HFFc6 (cell line): ENCODE measurements at regions not wholly inside any gene's neighbourhood (a gene's known extent, or its start where the extent isn't known, plus 50 kb on each side); places are given as distances from the start of the nearest gene placed in this dataset.

ENCODE experiments used
- DNase-seq: peaks from one replicate; pipeline ENCODE4 v3.0.0-alpha.2; 2018
- H3K27ac Mint-ChIP-seq: 2 replicates; pipeline ENCODE4 v1.8.0; 2020; ENCODE audit warnings: mild to moderate bottlenecking, mixed read lengths
- H3K27me3 Mint-ChIP-seq: 2 replicates; pipeline ENCODE4 v1.8.0; 2021; ENCODE audit warnings: mild to moderate bottlenecking, moderate library complexity, mixed read lengths; ENCODE audit not compliant: insufficient read depth
- H3K36me3 Mint-ChIP-seq: 2 replicates; pipeline ENCODE4 v1.8.0; 2021; ENCODE audit warnings: low read depth, mixed read lengths
- H3K4me1 Mint-ChIP-seq: 2 replicates; pipeline ENCODE4 v1.8.0; 2020; ENCODE audit warnings: low read depth, mixed read lengths
- H3K4me3 Mint-ChIP-seq: 2 replicates; pipeline ENCODE4 v1.8.0; 2020; ENCODE audit warnings: mild to moderate bottlenecking, moderate library complexity, mixed read lengths
- H3K9me3 Mint-ChIP-seq: 2 replicates; pipeline ENCODE4 v1.8.0; 2020; ENCODE audit warnings: mild to moderate bottlenecking, mixed read lengths
- TF ChIP-seq, protein P1 (sequence below): fragments of 200-600 bp; sonication (generic); IDR thresholded peaks from 2 replicates; pipeline ENCODE4 v1.5.0; 2021; ENCODE audit warnings: antibody characterized with exemption, mild to moderate bottlenecking

DNA sequence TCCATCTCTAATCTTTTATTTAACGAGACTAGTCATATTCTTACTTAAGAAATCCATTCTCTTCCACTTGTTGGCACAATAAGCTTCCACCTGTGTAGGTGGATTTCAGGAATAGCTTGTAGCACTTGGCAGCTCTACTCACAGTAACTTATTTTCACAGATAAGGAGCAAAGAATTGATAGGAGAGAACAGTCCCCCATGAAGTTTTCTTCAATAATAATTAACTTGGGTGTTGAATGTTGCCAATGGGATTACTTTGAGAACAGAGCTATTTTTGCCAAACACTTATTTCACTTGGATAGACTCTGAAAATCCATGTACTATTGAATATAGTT is 1388.6 kb upstream of the PIK3C3 start:
- Mint-ChIP-seq H3K27ac (no peak overlapping the region), H3K4me1 (no peaks in the 10 kb centered on the region), H3K9me3 (peaks cover 18% of the 10 kb centered on the region), H3K36me3 (no peaks in the 10 kb centered on the region), H3K27me3 (no peaks in the 10 kb centered on the region), H3K4me3 (no peak overlapping the region)
- TF ChIP-seq, protein P1, sequence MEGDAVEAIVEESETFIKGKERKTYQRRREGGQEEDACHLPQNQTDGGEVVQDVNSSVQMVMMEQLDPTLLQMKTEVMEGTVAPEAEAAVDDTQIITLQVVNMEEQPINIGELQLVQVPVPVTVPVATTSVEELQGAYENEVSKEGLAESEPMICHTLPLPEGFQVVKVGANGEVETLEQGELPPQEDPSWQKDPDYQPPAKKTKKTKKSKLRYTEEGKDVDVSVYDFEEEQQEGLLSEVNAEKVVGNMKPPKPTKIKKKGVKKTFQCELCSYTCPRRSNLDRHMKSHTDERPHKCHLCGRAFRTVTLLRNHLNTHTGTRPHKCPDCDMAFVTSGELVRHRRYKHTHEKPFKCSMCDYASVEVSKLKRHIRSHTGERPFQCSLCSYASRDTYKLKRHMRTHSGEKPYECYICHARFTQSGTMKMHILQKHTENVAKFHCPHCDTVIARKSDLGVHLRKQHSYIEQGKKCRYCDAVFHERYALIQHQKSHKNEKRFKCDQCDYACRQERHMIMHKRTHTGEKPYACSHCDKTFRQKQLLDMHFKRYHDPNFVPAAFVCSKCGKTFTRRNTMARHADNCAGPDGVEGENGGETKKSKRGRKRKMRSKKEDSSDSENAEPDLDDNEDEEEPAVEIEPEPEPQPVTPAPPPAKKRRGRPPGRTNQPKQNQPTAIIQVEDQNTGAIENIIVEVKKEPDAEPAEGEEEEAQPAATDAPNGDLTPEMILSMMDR: no peak
- DNase-seq: no peak

DNA sequence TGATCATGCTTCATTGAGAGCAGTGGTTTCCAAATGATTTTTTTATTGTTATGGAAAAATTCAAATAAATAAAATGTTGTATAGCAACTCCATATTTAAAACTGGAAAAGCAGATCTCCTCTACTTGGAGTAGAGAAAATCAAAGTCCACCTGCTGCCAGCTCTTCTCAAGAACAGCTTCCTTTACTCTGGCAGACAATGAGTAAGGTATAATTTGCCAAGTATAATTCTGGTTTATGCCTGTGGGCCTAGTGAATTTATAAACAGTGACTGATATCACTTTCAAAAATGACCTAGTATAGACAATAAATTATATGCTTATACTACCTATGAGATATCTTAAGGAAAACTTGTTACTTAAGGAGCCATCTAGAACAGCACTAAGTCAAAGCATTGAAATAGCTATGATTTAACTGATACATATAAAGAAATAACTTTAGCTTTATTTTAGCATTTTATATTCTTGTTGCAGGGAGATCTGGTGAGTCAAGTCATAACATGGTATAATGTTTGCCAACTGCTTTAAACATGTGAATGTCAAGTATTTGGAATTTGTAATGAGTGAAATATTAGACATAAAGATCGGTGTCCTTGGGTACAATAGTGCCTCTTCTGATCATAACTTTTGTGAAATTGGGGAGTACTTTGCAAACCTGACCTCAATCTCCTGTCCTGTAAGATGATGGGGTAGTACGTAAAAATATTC is 1389.1 kb upstream of the PIK3C3 start:
- Mint-ChIP-seq H3K36me3 (no peaks in the 10 kb centered on the region), H3K4me1 (no peaks in the 10 kb centered on the region), H3K27me3 (no peaks in the 10 kb centered on the region), H3K27ac (no peak overlapping the region), H3K4me3 (no peak overlapping the region), H3K9me3 (peaks cover 21% of the 10 kb centered on the region)
- TF ChIP-seq, protein P1: no peak
- no peak for DNase-seq

DNA sequence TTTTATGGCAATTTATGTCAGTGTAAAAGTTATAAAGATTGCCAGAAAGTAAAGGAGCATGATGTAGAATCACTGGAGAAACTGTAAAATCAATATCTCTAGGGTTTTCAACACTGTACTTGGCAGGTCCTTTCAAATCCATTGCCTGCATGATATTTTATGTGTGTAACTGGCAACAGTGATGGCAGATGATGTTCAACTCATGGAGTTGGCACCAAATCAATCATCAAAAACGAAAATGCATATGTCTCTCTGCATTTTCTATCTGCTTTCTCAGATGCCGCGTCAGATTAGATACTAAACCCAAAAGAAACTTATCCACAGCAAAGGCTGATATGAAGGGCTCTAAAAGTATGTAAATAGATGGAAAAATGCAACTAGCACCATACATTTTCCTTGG is 1395.5 kb upstream of the PIK3C3 start:
- H3K4me1 Mint-ChIP-seq: no peaks in the 10 kb centered on the region
- DNase-seq: no peak

DNA sequence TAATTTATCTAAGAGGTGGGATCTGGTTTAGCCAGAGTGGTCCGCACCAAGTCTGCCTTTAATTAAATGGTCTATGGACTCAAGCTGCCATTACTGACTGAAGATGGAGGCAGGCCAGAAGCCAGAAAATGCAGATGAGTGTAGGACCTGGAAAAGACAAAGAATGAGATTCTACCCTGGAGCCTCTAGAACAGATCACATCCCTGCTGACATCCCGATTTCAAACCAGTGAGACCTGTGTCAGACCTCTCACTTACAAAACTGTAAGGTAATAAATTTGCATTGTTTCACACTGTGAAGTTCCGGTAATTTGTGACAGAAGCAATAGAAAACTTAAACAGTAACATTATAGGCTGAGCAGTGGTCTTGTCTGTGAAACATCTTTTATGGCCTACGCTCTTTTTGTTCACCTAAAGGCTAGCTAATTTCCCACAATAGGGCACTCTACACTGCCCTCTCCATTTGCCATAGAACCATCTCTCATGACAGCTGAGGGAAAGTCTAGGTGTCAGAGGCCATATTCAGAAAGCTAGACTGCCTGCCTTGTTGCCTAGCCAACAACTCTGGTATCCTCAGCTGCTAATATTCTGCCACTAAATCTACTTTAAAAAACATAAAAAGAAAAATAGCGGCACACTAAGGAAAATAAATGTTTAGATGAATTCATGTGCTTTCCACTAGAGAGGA is 1396.2 kb upstream of the PIK3C3 start:
- Mint-ChIP-seq H3K27ac (no peak overlapping the region), H3K4me3 (no peak overlapping the region), H3K9me3 (peaks cover 28% of the 10 kb centered on the region)

More for the DNA sequence above, 1395.5 kb upstream of the PIK3C3 start:
- peaks cover 28% of the 10 kb centered on the region for H3K9me3 Mint-ChIP-seq
- H3K36me3 Mint-ChIP-seq: no peaks in the 10 kb centered on the region
- no peaks in the 10 kb centered on the region for H3K27me3 Mint-ChIP-seq
- no peak overlapping the region for H3K4me3 Mint-ChIP-seq
- TF ChIP-seq, protein P1: no peak
- no peak overlapping the region for H3K27ac Mint-ChIP-seq

DNA sequence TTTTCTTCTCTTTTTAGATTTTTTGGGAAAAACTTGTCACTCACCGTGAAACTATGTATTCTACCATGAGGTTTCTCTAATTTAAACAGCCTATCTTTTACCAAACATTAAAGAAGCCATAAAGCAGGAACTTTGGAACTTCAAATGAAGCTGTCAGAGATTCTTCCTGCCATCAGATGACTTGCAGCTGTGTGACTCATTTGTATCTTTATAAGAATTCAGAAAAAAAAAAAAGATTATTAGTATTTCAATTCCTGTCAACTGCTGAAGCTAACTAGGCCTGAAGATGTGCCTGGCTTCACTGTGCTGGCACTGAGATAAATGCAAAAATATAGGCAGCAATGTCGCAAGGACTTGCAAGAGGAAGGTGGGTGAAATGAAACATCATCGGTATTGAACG is 1399.1 kb upstream of the PIK3C3 start:
- H3K9me3 Mint-ChIP-seq: peaks cover 32% of the 10 kb centered on the region
- no peak overlapping the region for H3K4me3 Mint-ChIP-seq
- H3K4me1 Mint-ChIP-seq: no peaks in the 10 kb centered on the region
- H3K27me3 Mint-ChIP-seq: no peaks in the 10 kb centered on the region
- no peak for DNase-seq
- no peaks in the 10 kb centered on the region; the same call in 1 of the 2 replicates for H3K36me3 Mint-ChIP-seq
- TF ChIP-seq, protein P1: no peak
- H3K27ac Mint-ChIP-seq: no peak overlapping the region

More for the DNA sequence above, 1396.2 kb upstream of the PIK3C3 start:
- DNase-seq: no peak
- TF ChIP-seq, protein P1: no peak
- Mint-ChIP-seq H3K4me1 (no peaks in the 10 kb centered on the region), H3K36me3 (no peaks in the 10 kb centered on the region), H3K27me3 (no peaks in the 10 kb centered on the region)
